GM12878 (cell line): ENCODE measurements at regions not wholly inside any gene's neighbourhood (a gene's known extent, or its start where the extent isn't known, plus 50 kb on each side); places are given as distances from the start of the nearest gene placed in this dataset.

ENCODE experiments used
- EP300 ChIP-seq, 2 experiments: fragments of 150-350 bp in 1 of 2; IDR thresholded peaks; 2 replicates each; pipeline ENCODE4 v1.6.1; 2011 to 2012; ENCODE audit warnings: low read depth in 2 of 2, low read length in 2 of 2, borderline replicate concordance in 1 of 2, improper control_type of control experiment in 1 of 2, inconsistent platforms in 1 of 2; ENCODE audit not compliant: control insufficient read depth in 1 of 2
- EZH2 ChIP-seq: IDR thresholded peaks from 2 replicates; pipeline ENCODE4 v1.6.1; 2012; ENCODE audit warnings: low read depth, mild to moderate bottlenecking, control low read depth, inconsistent platforms, low read length, borderline replicate concordance; ENCODE audit not compliant: control insufficient read depth
- IKZF2 ChIP-seq, 2 experiments: fragments of 450-650 bp; IDR thresholded peaks; 2 replicates each; pipeline ENCODE4 v1.6.1; 2017; ENCODE audit warnings: mild to moderate bottlenecking in 2 of 2, moderate library complexity in 2 of 2
- MEF2B ChIP-seq: fragments of 450-650 bp; IDR thresholded peaks from 2 replicates; pipeline ENCODE4 v1.6.1; 2018; ENCODE audit warnings: mild to moderate bottlenecking, moderate library complexity; ENCODE audit not compliant: partially characterized antibody, poor library complexity, severe bottlenecking
- NR2F1 ChIP-seq: fragments of 450-650 bp; conservative IDR thresholded peaks from 2 replicates; pipeline ENCODE4 v1.6.1; 2017; ENCODE audit warnings: mild to moderate bottlenecking
- POLR2AphosphoS5 ChIP-seq: IDR thresholded peaks from 2 replicates; pipeline ENCODE4 v1.6.1; 2011; ENCODE audit warnings: mild to moderate bottlenecking, low read length, inconsistent platforms
- RAD51 ChIP-seq: fragments of 450-650 bp; IDR thresholded peaks from 2 replicates; pipeline ENCODE4 v1.6.1; 2016; ENCODE audit warnings: moderate library complexity, mild to moderate bottlenecking, inconsistent platforms
- TF ChIP-seq, protein P1 (sequence below): fragments of 450-650 bp; IDR thresholded peaks from 2 replicates; pipeline ENCODE4 v1.6.1; 2016; ENCODE audit warnings: mild to moderate bottlenecking, moderate library complexity, borderline replicate concordance
- TF ChIP-seq, protein P2 (sequence below): fragments of 450-650 bp; IDR thresholded peaks from 2 replicates; pipeline ENCODE4 v1.6.1; 2017; ENCODE audit warnings: mild to moderate bottlenecking, moderate library complexity
- TF ChIP-seq, protein P3 (sequence below): IDR thresholded peaks from 2 replicates; pipeline ENCODE4 v1.6.1; 2011; ENCODE audit warnings: mild to moderate bottlenecking, low read depth, low read length, moderate library complexity; ENCODE audit not compliant: insufficient replicate concordance
- TF ChIP-seq, protein P4 (sequence below): fragments of 450-650 bp; IDR thresholded peaks from 2 replicates; pipeline ENCODE4 v1.6.1; 2016; ENCODE audit warnings: mild to moderate bottlenecking
- TF ChIP-seq, protein P5 (sequence below): fragments of 450-650 bp; IDR thresholded peaks from 2 replicates; pipeline ENCODE4 v1.6.1; 2017; ENCODE audit warnings: antibody characterized with exemption, mild to moderate bottlenecking, moderate library complexity

DNA sequence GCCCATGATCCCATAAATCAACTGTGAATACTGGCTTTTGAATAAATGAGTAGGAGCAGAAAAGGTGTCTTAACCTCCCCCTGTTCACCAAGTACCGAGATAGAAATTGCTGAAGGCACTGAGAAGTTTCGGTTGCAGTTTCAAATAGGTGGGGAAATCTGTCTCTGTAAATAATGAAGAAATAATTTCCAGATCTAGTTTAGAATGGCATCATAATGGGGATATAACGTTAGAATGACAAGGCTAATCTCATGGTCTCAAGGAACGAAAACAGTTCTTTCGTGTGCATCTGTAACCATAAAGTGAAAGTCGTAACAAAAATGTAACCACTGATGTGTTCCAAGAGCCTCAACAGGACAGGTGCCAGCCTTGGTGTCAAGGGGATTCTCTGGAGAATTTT, 49.9 kb upstream of the TMEM18 start (continued):
- TF ChIP-seq EZH2 (no peak), NR2F1 (no peak), POLR2AphosphoS5 (no peak), MEF2B (peak; percentile 53), IKZF2 (IDR thresholded peaks at IDR 0.05) (peak; percentile 52 to 64; a peak in 2 of 4 replicates), EP300 (IDR thresholded peaks at IDR 0.05; ENCODE audit: borderline replicate concordance in 1 of 2, control insufficient read depth in 1 of 2, low read depth in 2 of 2, low read length in 2 of 2) (peak; percentile 75 to 83), RAD51 (peak; percentile 22; the same call in 1 of the 2 replicates)
- TF ChIP-seq, protein P1, sequence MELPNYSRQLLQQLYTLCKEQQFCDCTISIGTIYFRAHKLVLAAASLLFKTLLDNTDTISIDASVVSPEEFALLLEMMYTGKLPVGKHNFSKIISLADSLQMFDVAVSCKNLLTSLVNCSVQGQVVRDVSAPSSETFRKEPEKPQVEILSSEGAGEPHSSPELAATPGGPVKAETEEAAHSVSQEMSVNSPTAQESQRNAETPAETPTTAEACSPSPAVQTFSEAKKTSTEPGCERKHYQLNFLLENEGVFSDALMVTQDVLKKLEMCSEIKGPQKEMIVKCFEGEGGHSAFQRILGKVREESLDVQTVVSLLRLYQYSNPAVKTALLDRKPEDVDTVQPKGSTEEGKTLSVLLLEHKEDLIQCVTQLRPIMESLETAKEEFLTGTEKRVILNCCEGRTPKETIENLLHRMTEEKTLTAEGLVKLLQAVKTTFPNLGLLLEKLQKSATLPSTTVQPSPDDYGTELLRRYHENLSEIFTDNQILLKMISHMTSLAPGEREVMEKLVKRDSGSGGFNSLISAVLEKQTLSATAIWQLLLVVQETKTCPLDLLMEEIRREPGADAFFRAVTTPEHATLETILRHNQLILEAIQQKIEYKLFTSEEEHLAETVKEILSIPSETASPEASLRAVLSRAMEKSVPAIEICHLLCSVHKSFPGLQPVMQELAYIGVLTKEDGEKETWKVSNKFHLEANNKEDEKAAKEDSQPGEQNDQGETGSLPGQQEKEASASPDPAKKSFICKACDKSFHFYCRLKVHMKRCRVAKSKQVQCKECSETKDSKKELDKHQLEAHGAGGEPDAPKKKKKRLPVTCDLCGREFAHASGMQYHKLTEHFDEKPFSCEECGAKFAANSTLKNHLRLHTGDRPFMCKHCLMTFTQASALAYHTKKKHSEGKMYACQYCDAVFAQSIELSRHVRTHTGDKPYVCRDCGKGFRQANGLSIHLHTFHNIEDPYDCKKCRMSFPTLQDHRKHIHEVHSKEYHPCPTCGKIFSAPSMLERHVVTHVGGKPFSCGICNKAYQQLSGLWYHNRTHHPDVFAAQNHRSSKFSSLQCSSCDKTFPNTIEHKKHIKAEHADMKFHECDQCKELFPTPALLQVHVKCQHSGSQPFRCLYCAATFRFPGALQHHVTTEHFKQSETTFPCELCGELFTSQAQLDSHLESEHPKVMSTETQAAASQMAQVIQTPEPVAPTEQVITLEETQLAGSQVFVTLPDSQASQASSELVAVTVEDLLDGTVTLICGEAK, result no peak
- TF ChIP-seq, protein P2, sequence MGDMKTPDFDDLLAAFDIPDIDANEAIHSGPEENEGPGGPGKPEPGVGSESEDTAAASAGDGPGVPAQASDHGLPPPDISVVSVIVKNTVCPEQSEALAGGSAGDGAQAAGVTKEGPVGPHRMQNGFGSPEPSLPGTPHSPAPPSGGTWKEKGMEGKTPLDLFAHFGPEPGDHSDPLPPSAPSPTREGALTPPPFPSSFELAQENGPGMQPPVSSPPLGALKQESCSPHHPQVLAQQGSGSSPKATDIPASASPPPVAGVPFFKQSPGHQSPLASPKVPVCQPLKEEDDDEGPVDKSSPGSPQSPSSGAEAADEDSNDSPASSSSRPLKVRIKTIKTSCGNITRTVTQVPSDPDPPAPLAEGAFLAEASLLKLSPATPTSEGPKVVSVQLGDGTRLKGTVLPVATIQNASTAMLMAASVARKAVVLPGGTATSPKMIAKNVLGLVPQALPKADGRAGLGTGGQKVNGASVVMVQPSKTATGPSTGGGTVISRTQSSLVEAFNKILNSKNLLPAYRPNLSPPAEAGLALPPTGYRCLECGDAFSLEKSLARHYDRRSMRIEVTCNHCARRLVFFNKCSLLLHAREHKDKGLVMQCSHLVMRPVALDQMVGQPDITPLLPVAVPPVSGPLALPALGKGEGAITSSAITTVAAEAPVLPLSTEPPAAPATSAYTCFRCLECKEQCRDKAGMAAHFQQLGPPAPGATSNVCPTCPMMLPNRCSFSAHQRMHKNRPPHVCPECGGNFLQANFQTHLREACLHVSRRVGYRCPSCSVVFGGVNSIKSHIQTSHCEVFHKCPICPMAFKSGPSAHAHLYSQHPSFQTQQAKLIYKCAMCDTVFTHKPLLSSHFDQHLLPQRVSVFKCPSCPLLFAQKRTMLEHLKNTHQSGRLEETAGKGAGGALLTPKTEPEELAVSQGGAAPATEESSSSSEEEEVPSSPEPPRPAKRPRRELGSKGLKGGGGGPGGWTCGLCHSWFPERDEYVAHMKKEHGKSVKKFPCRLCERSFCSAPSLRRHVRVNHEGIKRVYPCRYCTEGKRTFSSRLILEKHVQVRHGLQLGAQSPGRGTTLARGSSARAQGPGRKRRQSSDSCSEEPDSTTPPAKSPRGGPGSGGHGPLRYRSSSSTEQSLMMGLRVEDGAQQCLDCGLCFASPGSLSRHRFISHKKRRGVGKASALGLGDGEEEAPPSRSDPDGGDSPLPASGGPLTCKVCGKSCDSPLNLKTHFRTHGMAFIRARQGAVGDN, result no peak
- TF ChIP-seq, protein P3, sequence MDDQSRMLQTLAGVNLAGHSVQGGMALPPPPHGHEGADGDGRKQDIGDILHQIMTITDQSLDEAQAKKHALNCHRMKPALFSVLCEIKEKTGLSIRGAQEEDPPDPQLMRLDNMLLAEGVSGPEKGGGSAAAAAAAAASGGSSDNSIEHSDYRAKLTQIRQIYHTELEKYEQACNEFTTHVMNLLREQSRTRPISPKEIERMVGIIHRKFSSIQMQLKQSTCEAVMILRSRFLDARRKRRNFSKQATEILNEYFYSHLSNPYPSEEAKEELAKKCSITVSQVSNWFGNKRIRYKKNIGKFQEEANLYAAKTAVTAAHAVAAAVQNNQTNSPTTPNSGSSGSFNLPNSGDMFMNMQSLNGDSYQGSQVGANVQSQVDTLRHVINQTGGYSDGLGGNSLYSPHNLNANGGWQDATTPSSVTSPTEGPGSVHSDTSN, result no peak
- TF ChIP-seq, protein P4, sequence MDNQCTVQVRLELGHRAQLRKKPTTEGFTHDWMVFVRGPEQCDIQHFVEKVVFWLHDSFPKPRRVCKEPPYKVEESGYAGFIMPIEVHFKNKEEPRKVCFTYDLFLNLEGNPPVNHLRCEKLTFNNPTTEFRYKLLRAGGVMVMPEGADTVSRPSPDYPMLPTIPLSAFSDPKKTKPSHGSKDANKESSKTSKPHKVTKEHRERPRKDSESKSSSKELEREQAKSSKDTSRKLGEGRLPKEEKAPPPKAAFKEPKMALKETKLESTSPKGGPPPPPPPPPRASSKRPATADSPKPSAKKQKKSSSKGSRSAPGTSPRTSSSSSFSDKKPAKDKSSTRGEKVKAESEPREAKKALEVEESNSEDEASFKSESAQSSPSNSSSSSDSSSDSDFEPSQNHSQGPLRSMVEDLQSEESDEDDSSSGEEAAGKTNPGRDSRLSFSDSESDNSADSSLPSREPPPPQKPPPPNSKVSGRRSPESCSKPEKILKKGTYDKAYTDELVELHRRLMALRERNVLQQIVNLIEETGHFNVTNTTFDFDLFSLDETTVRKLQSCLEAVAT, result no peak
- TF ChIP-seq, protein P5, sequence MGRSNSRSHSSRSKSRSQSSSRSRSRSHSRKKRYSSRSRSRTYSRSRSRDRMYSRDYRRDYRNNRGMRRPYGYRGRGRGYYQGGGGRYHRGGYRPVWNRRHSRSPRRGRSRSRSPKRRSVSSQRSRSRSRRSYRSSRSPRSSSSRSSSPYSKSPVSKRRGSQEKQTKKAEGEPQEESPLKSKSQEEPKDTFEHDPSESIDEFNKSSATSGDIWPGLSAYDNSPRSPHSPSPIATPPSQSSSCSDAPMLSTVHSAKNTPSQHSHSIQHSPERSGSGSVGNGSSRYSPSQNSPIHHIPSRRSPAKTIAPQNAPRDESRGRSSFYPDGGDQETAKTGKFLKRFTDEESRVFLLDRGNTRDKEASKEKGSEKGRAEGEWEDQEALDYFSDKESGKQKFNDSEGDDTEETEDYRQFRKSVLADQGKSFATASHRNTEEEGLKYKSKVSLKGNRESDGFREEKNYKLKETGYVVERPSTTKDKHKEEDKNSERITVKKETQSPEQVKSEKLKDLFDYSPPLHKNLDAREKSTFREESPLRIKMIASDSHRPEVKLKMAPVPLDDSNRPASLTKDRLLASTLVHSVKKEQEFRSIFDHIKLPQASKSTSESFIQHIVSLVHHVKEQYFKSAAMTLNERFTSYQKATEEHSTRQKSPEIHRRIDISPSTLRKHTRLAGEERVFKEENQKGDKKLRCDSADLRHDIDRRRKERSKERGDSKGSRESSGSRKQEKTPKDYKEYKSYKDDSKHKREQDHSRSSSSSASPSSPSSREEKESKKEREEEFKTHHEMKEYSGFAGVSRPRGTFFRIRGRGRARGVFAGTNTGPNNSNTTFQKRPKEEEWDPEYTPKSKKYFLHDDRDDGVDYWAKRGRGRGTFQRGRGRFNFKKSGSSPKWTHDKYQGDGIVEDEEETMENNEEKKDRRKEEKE, result no peak
